HG02938 (cell line): ENCODE measurements at regions not wholly inside any gene's neighbourhood (a gene's known extent, or its start where the extent isn't known, plus 50 kb on each side); places are given as distances from the start of the nearest gene placed in this dataset.

Experiments
- ATAC-seq: cut with Tn5 transposase; IDR thresholded peaks from one replicate; pipeline ENCODE4 v1.9.1; 2021; ENCODE audit warnings: mild to moderate bottlenecking, moderate library complexity; ENCODE audit not compliant: unreplicated experiment

- ATAC-seq = no peak
Observed at GRCh38 chr3:124273651-124274050, 281.7 kb upstream of the ROPN1 start.

- ATAC-seq = no peak
Observed at GRCh38 chr3:124274051-124274450, 282.1 kb upstream of the ROPN1 start.

- ATAC-seq = no peak
Observed at GRCh38 chr3:124275412-124275811, 283.5 kb upstream of the ROPN1 start.

- ATAC-seq = no peak
Observed at GRCh38 chr3:124276133-124276532, 284.2 kb upstream of the ROPN1 start.

- no peak for ATAC-seq
Observed at GRCh38 chr3:124276539-124277143, 284.7 kb upstream of the ROPN1 start.

- ATAC-seq = no peak
Observed at GRCh38 chr3:124277144-124277890, 285.4 kb upstream of the ROPN1 start.

GRCh38 chr3:124281453-124282316 is 289.8 kb upstream of the ROPN1 start:
- no peak for ATAC-seq

GRCh38 chr3:124282751-124283651 is 291.1 kb upstream of the ROPN1 start:
- ATAC-seq = no peak

- ATAC-seq = no peak
Observed at GRCh38 chr3:124283652-124284023, 291.7 kb upstream of the ROPN1 start.

GRCh38 chr3:124288996-124289395 is 297.1 kb upstream of the ROPN1 start:
- ATAC-seq = no peak

GRCh38 chr3:124291008-124291407 is 299.1 kb upstream of the ROPN1 start:
- no peak for ATAC-seq

GRCh38 chr3:124292329-124292728 is 300.4 kb upstream of the ROPN1 start:
- no peak for ATAC-seq

- no peak for ATAC-seq
Observed at GRCh38 chr3:124293584-124293983, 301.7 kb upstream of the ROPN1 start.

- no peak for ATAC-seq
Observed at GRCh38 chr3:124295362-124295761, 303.4 kb upstream of the ROPN1 start.

- ATAC-seq = no peak
Observed at GRCh38 chr3:124296406-124296805, 304.5 kb upstream of the ROPN1 start.

- ATAC-seq = no peak
Observed at GRCh38 chr3:124297062-124297980, 305.4 kb upstream of the ROPN1 start.

- no peak for ATAC-seq
Observed at GRCh38 chr3:124298301-124298700, 306.4 kb upstream of the ROPN1 start.

- no peak for ATAC-seq
Observed at GRCh38 chr3:124298951-124299350, 307.0 kb upstream of the ROPN1 start.

- no peak for ATAC-seq
Observed at GRCh38 chr3:124299831-124300230, 307.9 kb upstream of the ROPN1 start.

- ATAC-seq = no peak
Observed at GRCh38 chr3:124300416-124300815, 308.5 kb upstream of the ROPN1 start.
